H1 (cell line): ENCODE measurements at regions not wholly inside any gene's neighbourhood (a gene's known extent, or its start where the extent isn't known, plus 50 kb on each side); places are given as distances from the start of the nearest gene placed in this dataset.

ENCODE experiments used
- CTCF ChIA-PET: fragments of 300-600 bp; sonication (Branson Sonifier 250); formaldehyde crosslinking; loops from one replicate; lab custom pipeline; 2021; ENCODE audit not compliant: partially characterized antibody; lab: Charles Lee
- POLR2A ChIA-PET: fragments of 300-600 bp; sonication (Branson Sonifier 250); formaldehyde crosslinking; loops from one replicate; lab custom pipeline; 2021; ENCODE audit warnings: inconsistent platforms; ENCODE audit not compliant: partially characterized antibody; lab: Charles Lee
- DNase-seq, 2 experiments: peaks; one replicate each; pipeline versions ENCODE4 v3.0.0 to v3.0.0-alpha.2; 2010 to 2022; ENCODE audit warnings: low spot score in 2 of 2, low read depth in 1 of 2, mixed read lengths in 1 of 2
- FAIRE-seq: peaks from 2 replicates; lab custom pipeline; 2011; peaks lifted over from hg19 to GRCh38; lab: Jason Lieb, UNC
- H2AFZ ChIP-seq: 2 replicates; pipeline ENCODE4 v1.8.1; 2012; ENCODE audit warnings: low read length, inconsistent platforms
- H2AK5ac ChIP-seq: 2 replicates; pipeline ENCODE4 v1.6.1; 2013; ENCODE audit warnings: low read depth, low read length
- H2BK120ac ChIP-seq: replicated peaks from 2 replicates; pipeline ENCODE3; 2013; ENCODE audit warnings: low read depth, low read length, inconsistent platforms
- H2BK12ac ChIP-seq: 2 replicates; pipeline ENCODE4 v1.6.1; 2013; ENCODE audit warnings: low read depth, low read length
- H2BK15ac ChIP-seq: 2 replicates; pipeline ENCODE4 v1.6.1; 2013; ENCODE audit warnings: low read length
- H2BK20ac ChIP-seq: 2 replicates; pipeline ENCODE4 v1.6.1; 2013; ENCODE audit warnings: low read length
- H2BK5ac ChIP-seq: 2 replicates; pipeline ENCODE4 v1.6.1; 2013; ENCODE audit warnings: low read depth, low read length
- H3K14ac ChIP-seq: 2 replicates; pipeline ENCODE4 v1.6.1; 2013; ENCODE audit warnings: inconsistent platforms; ENCODE audit not compliant: insufficient read length
- H3K18ac ChIP-seq: 2 replicates; pipeline ENCODE4 v1.6.1; 2013; ENCODE audit warnings: low read length; ENCODE audit errors: extremely low read depth
- H3K23ac ChIP-seq: 2 replicates; pipeline ENCODE4 v1.6.1; 2013; ENCODE audit warnings: inconsistent platforms; ENCODE audit not compliant: insufficient read length
- H3K23me2 ChIP-seq: 2 replicates; pipeline ENCODE4 v1.6.1; 2013; ENCODE audit warnings: low read depth, low read length
- H3K27ac ChIP-seq: 2 replicates; pipeline ENCODE4 v1.6.1; 2011; ENCODE audit warnings: low read depth, low read length, inconsistent platforms
- H3K27me3 ChIP-seq, 4 experiments: replicated peaks in 1 of 4; 1 replicate in 1 of 4; 2 replicates in 3 of 4; pipeline versions ENCODE4 v1.6.1 to v1.8.1; 2011 to 2013; ENCODE audit warnings: low read length in 3 of 4, mild to moderate bottlenecking in 3 of 4, inconsistent platforms in 2 of 4, mixed read lengths in 2 of 4, moderate library complexity in 1 of 4; ENCODE audit not compliant: control insufficient read depth in 3 of 4, insufficient read depth in 3 of 4; ENCODE audit errors: extremely low read depth in 1 of 4
- H3K36me3 ChIP-seq, 4 experiments: 2 replicates each; pipeline versions ENCODE4 v1.6.1 to v1.8.1; 2011 to 2013; ENCODE audit warnings: mild to moderate bottlenecking in 4 of 4, low read length in 3 of 4, moderate library complexity in 2 of 4, control low read depth in 1 of 4, inconsistent platforms in 1 of 4; ENCODE audit not compliant: insufficient read depth in 4 of 4, control insufficient read depth in 2 of 4
- H3K4ac ChIP-seq: replicated peaks from 2 replicates; pipeline ENCODE3; 2013; ENCODE audit warnings: low read length, low read depth, mixed read lengths, inconsistent platforms; ENCODE audit not compliant: insufficient read length
- H3K4me1 ChIP-seq, 4 experiments: replicated peaks in 1 of 4; 1 replicate in 1 of 4; 2 replicates in 3 of 4; pipeline versions ENCODE4 v1.6.1 to v1.8.1; 2011 to 2013; ENCODE audit warnings: low read length in 3 of 4, inconsistent platforms in 2 of 4, mixed read lengths in 1 of 4; ENCODE audit not compliant: insufficient read depth in 4 of 4, control insufficient read depth in 3 of 4
- H3K4me2 ChIP-seq, 2 experiments: 2 replicates each; pipeline versions ENCODE4 v1.6.1 to v1.8.1; 2011 to 2013; ENCODE audit warnings: low read depth in 2 of 2, low read length in 2 of 2, control low read depth in 1 of 2, inconsistent platforms in 1 of 2, mild to moderate bottlenecking in 1 of 2; ENCODE audit not compliant: insufficient read depth in 1 of 2
- H3K4me3 ChIP-seq, 4 experiments: fragments of 200-600, 300-600 bp in 1 of 4; sonication (generic), shearing (Covaris generic), sonication (Bioruptor Twin) in 1 of 4; 2 replicates each; pipeline versions ENCODE4 v1.5.1 to v1.8.1; 2011 to 2016; ENCODE audit warnings: low read length in 4 of 4, low read depth in 3 of 4, control low read depth in 2 of 4, inconsistent platforms in 2 of 4, mild to moderate bottlenecking in 2 of 4, mixed read lengths in 1 of 4, moderate library complexity in 1 of 4; ENCODE audit not compliant: insufficient read depth in 2 of 4; ENCODE audit errors: extremely low read depth in 1 of 4
- H3K56ac ChIP-seq: replicated peaks from 2 replicates; pipeline ENCODE3; 2013; ENCODE audit warnings: low read depth, mild to moderate bottlenecking, mixed read lengths, low read length, inconsistent platforms; ENCODE audit not compliant: insufficient read length
- H3K79me1 ChIP-seq: 2 replicates; pipeline ENCODE4 v1.6.1; 2013; ENCODE audit warnings: low read depth, low read length, control low read depth
- H3K79me2 ChIP-seq, 2 experiments: 2 replicates each; pipeline versions ENCODE4 v1.6.1 to v1.8.1; 2012 to 2013; ENCODE audit warnings: low read length in 2 of 2, mild to moderate bottlenecking in 2 of 2, inconsistent platforms in 1 of 2; ENCODE audit not compliant: insufficient read depth in 2 of 2, control insufficient read depth in 1 of 2
- H3K9ac ChIP-seq, 4 experiments: replicated peaks in 1 of 4; 1 replicate in 1 of 4; 2 replicates in 3 of 4; pipeline versions ENCODE4 v1.6.1 to v1.8.1; 2011 to 2013; ENCODE audit warnings: low read depth in 3 of 4, low read length in 3 of 4, control low read depth in 2 of 4, mild to moderate bottlenecking in 2 of 4, moderate library complexity in 2 of 4, inconsistent platforms in 1 of 4; ENCODE audit errors: extremely low read depth in 1 of 4
- H3K9me3 ChIP-seq, 2 experiments: 2 replicates each; pipeline versions ENCODE4 v1.6.1 to v1.8.1; 2012 to 2013; ENCODE audit warnings: mild to moderate bottlenecking in 2 of 2, moderate library complexity in 2 of 2, control low read depth in 1 of 2, inconsistent platforms in 1 of 2, low read depth in 1 of 2, low read length in 1 of 2, mixed read lengths in 1 of 2; ENCODE audit not compliant: insufficient read depth in 2 of 2
- H4K20me1 ChIP-seq, 2 experiments: replicated peaks in 1 of 2; 2 replicates each; pipeline versions ENCODE3 to v1.8.1; 2011 to 2013; ENCODE audit warnings: inconsistent platforms in 2 of 2, low read length in 2 of 2, mild to moderate bottlenecking in 1 of 2; ENCODE audit not compliant: insufficient read depth in 2 of 2, control insufficient read depth in 1 of 2
- H4K5ac ChIP-seq: 2 replicates; pipeline ENCODE4 v1.6.1; 2013; ENCODE audit warnings: low read length, low read depth, mixed read lengths, inconsistent platforms; ENCODE audit not compliant: insufficient read length
- H4K8ac ChIP-seq: 2 replicates; pipeline ENCODE4 v1.8.0; 2013; ENCODE audit warnings: mild to moderate bottlenecking, moderate library complexity, low read length, inconsistent platforms; ENCODE audit not compliant: insufficient read depth; ENCODE audit errors: extremely low read depth
- H4K91ac ChIP-seq: replicated peaks from 2 replicates; pipeline ENCODE3; 2013; ENCODE audit warnings: low read length, mixed read lengths, inconsistent platforms; ENCODE audit not compliant: insufficient read length
- PHF8 ChIP-seq: fragments of 200-600 bp; sonication (generic); conservative IDR thresholded peaks from 2 replicates; pipeline ENCODE4 v1.7.1; 2012; ENCODE audit warnings: low read depth, mild to moderate bottlenecking, inconsistent platforms, low read length, moderate library complexity
- USF2 ChIP-seq: IDR thresholded peaks from 2 replicates; pipeline ENCODE4 v1.6.1; 2011; ENCODE audit warnings: low read length, improper control_type of control experiment
- WGBS, 2 experiments: shearing (Covaris generic) in 1 of 2; methylation state at CpG; one replicate each; pipeline versions ENCODE4 v1.1.6 to v1.1.7; 2013 to 2015; ENCODE audit warnings: low lambda C conversion rate in 2 of 2, mixed read lengths in 2 of 2, inconsistent platforms in 1 of 2, low coverage in 1 of 2, missing lambda C conversion rate in 1 of 2; ENCODE audit not compliant: insufficient replicate concordance in 2 of 2, insufficient coverage in 1 of 2, insufficient read length in 1 of 2; ENCODE audit errors: extremely low coverage in 1 of 2, missing lambda C conversion rate in 1 of 2; 5-methylcytosine and 5-hydroxymethylcytosine counted together

DNA sequence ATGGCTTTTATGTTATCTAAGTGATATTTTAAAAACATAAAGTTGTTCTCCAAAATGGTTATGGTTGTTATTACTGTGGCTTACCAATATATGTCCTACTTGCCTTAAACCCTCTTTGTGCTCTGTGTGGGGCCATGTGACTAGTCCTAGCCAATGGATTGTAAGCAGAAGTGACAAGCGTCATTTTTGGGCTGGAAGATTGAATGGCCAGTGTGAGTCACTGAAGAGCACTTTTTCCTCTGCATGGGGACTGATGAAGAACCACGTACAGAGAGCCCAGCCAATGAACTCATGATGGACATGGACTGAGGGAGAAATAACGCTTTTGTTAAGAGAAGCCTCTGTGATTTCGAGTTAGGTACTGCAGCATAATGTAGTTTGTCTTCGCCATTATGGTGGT lies 332.7 kb downstream of the EDEM1 start:
- no peak for DNase-seq

More for the DNA sequence above, 332.7 kb downstream of the EDEM1 start:
- ChIA-PET POLR2A (no interaction called here), CTCF (no interaction called here)
- no peaks in the 10 kb centered on the region for H3K9me3 ChIP-seq
- no peak overlapping the region for H4K5ac ChIP-seq
- no peaks in the 10 kb centered on the region for H4K20me1 ChIP-seq
- H2BK20ac ChIP-seq, result no peak overlapping the region
- no peak overlapping the region for H3K14ac ChIP-seq
- no peak overlapping the region for H2BK15ac ChIP-seq
- no peak overlapping the region for H2BK12ac ChIP-seq
- H3K36me3 ChIP-seq, result no peaks in the 10 kb centered on the region
- H2AFZ ChIP-seq, result peak overlapping the region; percentile 52; the same call in 1 of the 2 replicates
- H3K9ac ChIP-seq, result no peak overlapping the region
- no peak overlapping the region for H3K4me3 ChIP-seq
- H3K23me2 ChIP-seq, result no peaks in the 10 kb centered on the region
- no peak overlapping the region for H3K27ac ChIP-seq
- no peak overlapping the region for H4K8ac ChIP-seq
- WGBS, 2 experiments, result 90% methylated on average over 5 of the region's 5 CpGs; no CpG with 5 or more reads in 1 of the 2 experiments
- no peaks in the 10 kb centered on the region for H3K4me1 ChIP-seq
- no peak overlapping the region for H2AK5ac ChIP-seq
- no peak overlapping the region for H2BK120ac ChIP-seq
- no peak overlapping the region for H3K4me2 ChIP-seq
- no peak for FAIRE-seq
- H3K79me2 ChIP-seq, result no peaks in the 10 kb centered on the region
- H3K56ac ChIP-seq, result no peak overlapping the region
- no peak overlapping the region for H4K91ac ChIP-seq
- TF ChIP-seq PHF8, result no peak
- peak; percentile 27; the same call in 1 of the 2 replicates for TF ChIP-seq USF2
- H3K4ac ChIP-seq, result no peak overlapping the region
- no peaks in the 10 kb centered on the region for H3K79me1 ChIP-seq
- H2BK5ac ChIP-seq, result no peak overlapping the region
- no peaks in the 10 kb centered on the region for H3K27me3 ChIP-seq
- no peak overlapping the region for H3K23ac ChIP-seq
- no peak overlapping the region for H3K18ac ChIP-seq
